KOPT-K1 (cell line): ENCODE measurements at regions not wholly inside any gene's neighbourhood (a gene's known extent, or its start where the extent isn't known, plus 50 kb on each side); places are given as distances from the start of the nearest gene placed in this dataset.
"Not testable (repeated sequence)": the region's sequence is repeated elsewhere in the genome, so short reads cannot be mapped to it uniquely, and the experiment has no call there.

Experiments used
- H3K27ac ChIP-seq: fragments of 200-600 bp; sonication (generic); 2 replicates; pipeline ENCODE4 v1.5.1; 2016; ENCODE audit warnings: antibody characterized with exemption, mild to moderate bottlenecking, low read depth, low read length; ENCODE audit not compliant: poor library complexity, severe bottlenecking
- H3K36me3 ChIP-seq: fragments of 200-600 bp; sonication (generic); 2 replicates; pipeline ENCODE4 v1.5.1; 2017; ENCODE audit warnings: antibody characterized with exemption, mild to moderate bottlenecking, low read length, moderate library complexity; ENCODE audit not compliant: insufficient read depth
- H3K9me3 ChIP-seq: fragments of 200-600 bp; sonication (generic); 2 replicates; pipeline ENCODE4 v1.5.1; 2017; ENCODE audit warnings: antibody characterized with exemption, low read length, mild to moderate bottlenecking; ENCODE audit not compliant: insufficient read depth, poor library complexity, severe bottlenecking

DNA sequence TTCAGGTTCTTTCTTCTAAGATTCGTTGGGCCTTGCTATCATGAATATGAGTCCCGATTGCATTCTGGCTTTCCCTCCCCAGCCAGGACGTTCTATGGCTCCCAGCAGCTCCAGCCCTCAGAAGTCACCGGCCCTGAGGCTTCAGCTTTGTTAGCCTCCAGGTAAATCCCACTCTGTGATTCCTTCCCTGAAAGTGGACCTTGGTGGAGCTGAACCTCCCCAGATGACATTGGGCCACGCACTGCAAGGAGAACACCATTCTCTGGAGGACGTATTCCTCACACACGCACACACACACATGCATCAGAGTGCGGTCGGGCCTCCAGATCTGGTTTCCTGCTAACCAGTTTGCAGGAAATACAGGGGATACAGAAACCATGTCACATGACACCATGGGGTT, 487.3 kb upstream of the CDH4 start:
- H3K36me3 ChIP-seq, result no peaks in the 10 kb centered on the region
- H3K27ac ChIP-seq, result no peak overlapping the region
- no peaks in the 10 kb centered on the region for H3K9me3 ChIP-seq

DNA sequence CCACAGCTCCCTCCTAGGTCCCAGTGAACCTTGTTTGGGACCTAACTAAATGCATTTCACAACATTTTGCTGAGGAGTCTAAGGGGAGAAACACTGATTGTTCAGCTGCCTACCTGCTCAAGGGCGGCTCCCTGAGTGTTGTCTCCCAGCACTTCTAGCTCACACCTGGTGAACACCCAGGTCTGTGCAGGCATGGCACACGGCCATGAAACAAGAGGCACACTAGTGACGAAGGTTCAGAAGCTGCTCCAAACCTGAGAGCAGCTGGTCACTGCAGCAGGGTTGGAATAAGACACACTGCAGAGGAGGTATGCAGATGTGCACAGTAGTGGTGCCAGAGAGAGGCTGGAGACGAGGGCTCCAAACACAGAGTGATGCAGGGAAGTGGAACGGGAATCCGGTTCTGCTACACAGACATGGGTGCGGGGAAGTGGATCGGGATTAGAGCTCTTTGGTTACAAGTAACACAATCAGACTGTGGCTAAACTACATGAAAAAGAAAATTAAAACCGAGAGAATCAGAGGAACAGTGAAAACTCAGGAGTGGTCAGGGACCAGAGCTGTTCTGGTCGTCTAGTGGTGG, 486.1 kb upstream of the CDH4 start:
- Histone ChIP-seq H3K27ac (no peak overlapping the region), H3K36me3 (no peaks in the 10 kb centered on the region), H3K9me3 (no peaks in the 10 kb centered on the region)

DNA sequence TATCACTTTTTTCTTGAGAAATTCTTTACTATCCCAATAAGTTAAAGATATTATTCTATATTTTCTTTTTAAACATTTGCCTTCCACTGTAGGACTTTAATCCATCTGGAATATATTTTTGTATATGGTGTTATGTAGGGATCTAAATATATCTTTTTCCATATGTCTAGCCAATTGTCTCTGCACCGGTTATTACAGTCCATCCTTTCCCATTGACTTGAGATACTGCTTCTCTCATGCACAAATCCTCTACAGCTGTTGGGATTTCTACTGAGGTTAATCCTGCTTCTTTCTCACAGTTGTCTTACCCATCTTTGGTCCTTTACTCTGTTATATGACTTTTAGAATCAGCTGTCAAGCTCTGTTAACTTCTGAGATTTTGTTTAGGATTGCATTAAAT, 483.8 kb upstream of the CDH4 start:
- no peaks in the 10 kb centered on the region for H3K36me3 ChIP-seq
- H3K9me3 ChIP-seq, result no peaks in the 10 kb centered on the region
- no peak overlapping the region for H3K27ac ChIP-seq

DNA sequence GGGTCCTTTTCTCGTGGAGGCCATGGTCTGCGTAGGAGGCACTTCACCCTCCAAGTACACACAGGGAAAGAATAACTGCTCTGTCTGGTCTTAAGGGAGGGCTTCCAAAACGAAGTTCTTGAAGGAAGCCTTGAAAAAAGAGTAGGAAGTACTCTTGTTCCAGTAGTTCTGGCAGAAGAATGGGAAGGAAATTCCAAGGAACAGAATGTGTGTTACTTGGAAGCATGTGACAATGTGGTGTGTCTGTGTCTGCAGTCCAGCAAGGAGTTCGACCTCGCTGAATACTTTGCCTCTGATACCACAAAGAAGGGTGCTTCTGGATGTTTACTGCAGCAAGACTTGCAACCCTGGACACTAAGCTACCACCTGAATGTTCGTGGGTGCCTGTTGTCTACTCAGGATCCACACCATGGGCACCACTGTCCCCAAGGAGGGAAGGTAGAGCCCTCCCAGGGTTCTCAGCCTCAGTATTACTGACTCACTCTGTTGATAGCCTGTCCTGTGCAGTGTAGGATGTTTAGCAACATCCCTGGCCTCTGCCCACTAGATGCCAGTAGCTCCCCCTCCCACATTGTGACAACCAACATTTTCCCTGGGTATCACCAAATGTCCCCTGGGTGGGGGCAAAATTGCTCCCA, 471.6 kb upstream of the CDH4 start:
- Histone ChIP-seq H3K27ac (no peak overlapping the region), H3K36me3 (no peaks in the 10 kb centered on the region), H3K9me3 (no peaks in the 10 kb centered on the region)

DNA sequence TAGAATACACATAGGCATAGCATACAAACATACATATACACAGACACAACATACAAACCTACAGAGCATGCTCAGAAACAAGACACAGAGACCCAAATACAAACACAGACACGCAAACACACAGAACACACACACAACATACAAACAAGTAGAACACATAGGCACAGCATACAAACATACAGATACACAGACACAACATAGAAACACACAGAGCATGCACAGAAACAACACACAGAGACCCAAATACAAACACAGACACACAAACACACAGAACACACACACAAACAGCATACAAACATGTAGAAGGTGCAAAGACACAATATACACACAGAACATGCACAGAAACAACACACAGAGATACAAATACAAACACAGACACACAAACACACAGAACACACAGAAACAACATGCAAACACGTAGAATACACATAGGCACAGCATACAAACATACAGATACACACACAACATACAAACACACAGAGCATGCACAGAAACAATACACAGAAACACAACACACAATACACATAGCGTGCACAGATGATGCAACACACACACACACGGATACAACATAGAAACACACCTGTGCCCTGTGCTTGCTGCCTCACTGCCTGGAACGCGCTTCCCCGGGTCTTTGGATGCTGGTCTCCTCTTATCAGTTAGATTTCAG, 469.0 kb upstream of the CDH4 start:
- no peaks in the 10 kb centered on the region for H3K9me3 ChIP-seq
- H3K36me3 ChIP-seq, result no peaks in the 10 kb centered on the region
- H3K27ac ChIP-seq, result no peak overlapping the region

DNA sequence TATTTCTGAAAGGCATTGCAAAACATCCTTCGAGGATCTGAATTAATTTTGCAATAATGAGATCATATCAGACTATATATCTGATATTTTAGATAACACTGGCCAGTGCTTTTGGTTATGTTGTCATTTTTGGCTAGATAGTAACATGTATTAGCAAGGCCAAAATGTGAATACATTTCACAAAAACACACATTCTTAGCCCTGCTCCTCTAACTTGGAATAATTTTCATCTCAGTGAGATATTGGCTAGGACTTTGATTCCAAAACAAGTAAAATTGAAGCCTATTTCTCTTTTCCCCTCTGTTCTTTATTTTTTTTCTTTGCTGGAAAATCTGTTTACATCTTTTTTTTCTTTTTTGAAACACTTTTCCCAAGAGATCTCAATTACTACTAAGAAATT, 466.8 kb upstream of the CDH4 start:
- H3K27ac ChIP-seq, result no peak overlapping the region
- H3K36me3 ChIP-seq, result no peaks in the 10 kb centered on the region
- no peaks in the 10 kb centered on the region for H3K9me3 ChIP-seq

DNA sequence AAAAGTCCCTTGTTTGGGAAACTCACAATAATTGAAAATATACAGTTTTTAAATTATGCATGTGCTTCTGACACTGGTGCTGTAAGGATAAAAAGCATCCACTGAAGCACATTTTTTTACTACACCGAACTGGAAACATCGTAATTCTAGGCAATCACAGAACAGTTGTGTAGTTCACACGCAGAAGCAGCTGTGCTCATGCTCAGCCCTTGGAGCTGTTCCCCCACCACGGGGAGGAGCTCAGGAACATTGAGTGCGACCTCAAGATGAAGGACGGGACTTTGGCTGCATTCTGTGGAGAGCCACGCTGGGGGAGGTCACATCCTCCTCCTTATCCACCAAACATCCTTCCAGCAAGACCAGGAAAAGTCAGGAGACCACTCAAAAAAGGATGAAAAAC, 466.3 kb upstream of the CDH4 start:
- Histone ChIP-seq H3K27ac (no peak overlapping the region), H3K9me3 (no peaks in the 10 kb centered on the region), H3K36me3 (no peaks in the 10 kb centered on the region)

DNA sequence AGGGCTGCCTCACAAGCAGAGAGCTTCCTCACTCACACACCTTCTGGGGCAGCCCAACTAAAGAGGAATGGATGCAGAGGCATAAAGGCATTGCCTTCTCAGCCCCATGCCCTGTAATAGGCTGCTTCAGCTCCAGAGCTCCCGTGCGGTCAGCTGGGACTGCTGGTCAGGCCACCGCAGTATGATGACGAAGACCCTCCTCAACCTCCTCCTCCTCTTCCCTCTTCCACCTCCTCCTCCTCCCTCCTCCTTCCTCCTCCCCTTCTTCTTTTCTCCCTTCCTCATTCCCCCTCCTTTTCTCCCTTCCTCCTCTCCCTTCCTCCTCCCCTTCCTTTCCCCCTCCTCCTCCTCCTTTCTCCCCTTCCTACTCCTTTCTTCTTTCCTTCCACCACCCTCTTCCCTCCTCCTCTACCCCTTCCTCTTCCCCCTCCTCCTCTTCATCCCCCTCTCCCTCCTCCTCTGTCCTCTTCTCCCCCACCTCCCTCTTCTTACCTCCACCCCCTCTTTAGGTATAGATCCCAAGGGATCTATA, 465.3 kb upstream of the CDH4 start:
- Histone ChIP-seq H3K27ac (no peak overlapping the region), H3K9me3 (no peaks in the 10 kb centered on the region), H3K36me3 (no peaks in the 10 kb centered on the region)

DNA sequence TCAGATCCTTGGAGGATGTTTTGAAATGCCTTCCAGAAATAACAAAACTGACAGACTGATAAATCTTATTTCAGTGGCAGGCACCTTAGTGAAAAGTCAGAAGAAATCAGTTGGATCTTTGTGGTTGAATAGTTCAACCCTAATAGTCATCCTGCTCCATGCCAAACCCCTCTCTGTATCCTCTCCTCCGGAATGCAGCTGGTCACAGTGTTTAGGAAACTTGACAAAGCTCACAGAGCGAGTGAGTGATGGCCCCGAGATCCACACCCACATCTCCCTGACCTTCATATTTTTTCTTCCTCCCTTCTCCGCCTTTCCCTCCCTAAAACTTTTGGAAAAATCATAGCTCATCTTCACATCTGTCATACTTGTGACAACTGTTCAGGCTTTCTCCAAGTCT, 464.8 kb upstream of the CDH4 start:
- Histone ChIP-seq H3K27ac (no peak overlapping the region), H3K9me3 (no peaks in the 10 kb centered on the region), H3K36me3 (no peaks in the 10 kb centered on the region)

DNA sequence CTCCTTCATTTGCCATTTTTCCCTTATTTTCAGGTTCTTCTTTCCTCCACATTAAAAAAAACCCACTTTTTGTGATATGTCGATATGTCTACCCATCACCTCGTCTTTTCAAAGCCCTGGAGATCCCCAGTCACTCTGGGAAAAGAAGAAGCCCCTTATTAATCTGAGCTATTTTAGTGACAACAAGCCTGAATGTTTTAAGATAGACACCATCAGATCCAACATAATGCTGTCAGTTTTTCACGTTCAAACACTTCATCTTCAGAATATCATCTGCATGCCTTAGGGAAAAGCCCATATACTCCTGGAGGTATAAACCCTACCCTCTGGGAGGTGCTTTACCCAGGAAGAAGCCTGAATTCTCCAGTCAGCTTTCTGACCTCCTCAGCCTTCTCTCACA, 464.0 kb upstream of the CDH4 start:
- Histone ChIP-seq H3K36me3 (no peaks in the 10 kb centered on the region), H3K27ac (no peak overlapping the region), H3K9me3 (no peaks in the 10 kb centered on the region)

DNA sequence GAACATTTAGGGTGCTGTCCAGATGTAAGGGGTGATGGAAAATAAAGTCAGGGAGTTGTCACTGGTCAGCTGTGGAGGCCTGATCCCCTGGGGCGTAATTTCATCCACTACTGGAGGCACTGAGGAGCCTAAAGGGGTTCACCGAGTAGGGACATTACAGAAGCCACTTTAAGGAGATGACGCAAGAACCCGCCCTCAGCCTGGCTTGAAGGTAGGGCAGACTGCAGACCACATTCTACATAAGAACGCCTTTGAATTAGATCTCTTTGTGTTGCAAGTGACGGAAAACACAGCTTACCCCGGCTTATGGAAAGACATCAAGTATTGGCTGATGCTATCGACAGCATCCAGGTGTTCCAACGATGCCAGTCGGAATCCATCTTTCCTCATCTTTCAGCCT, 462.7 kb upstream of the CDH4 start:
- Histone ChIP-seq H3K27ac (no peak overlapping the region), H3K9me3 (no peaks in the 10 kb centered on the region), H3K36me3 (no peaks in the 10 kb centered on the region)

DNA sequence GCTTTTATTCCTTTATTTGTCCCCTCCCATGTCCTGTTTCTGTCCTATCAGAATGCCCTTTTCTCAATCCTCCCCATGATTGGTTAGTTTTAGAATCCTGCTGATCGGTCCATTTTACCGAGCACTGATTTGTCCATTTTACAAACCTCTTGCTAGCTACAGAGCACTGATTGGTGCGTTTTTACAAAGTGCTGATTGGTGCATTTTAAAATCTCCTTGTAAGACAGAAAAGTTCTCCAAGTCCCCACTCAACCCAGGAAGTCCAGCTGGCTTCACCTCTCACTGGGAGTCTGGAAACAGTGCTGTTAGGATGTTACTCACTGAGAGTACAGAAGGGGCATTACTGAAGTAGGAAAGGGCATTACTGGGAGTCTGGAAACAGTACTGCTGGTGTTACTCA, 461.7 kb upstream of the CDH4 start:
- not testable (repeated sequence) for H3K27ac ChIP-seq, H3K36me3 ChIP-seq, H3K9me3 ChIP-seq

DNA sequence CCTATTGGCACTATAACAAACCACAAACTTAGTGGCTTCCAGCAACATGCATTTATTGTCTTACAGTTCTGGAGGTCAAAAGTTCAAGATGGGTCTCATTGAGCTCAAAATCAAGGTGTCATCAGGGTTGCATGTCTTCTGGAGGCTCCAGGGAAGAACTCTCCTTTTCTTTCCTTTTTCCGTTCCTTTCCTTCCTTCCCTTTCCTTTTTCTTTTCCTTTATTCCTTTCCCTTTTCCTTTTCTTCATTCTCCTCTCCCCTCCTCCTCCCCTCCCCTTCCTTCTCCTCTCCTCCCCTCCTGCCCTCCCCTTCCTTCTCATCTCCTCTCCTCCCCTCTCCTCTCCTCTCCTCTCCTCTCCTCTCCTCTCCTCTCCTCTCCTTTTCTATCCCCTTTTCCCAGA, 460.2 kb upstream of the CDH4 start:
- H3K27ac ChIP-seq, result no peak overlapping the region
- no peaks in the 10 kb centered on the region for H3K9me3 ChIP-seq
- H3K36me3 ChIP-seq, result no peaks in the 10 kb centered on the region

DNA sequence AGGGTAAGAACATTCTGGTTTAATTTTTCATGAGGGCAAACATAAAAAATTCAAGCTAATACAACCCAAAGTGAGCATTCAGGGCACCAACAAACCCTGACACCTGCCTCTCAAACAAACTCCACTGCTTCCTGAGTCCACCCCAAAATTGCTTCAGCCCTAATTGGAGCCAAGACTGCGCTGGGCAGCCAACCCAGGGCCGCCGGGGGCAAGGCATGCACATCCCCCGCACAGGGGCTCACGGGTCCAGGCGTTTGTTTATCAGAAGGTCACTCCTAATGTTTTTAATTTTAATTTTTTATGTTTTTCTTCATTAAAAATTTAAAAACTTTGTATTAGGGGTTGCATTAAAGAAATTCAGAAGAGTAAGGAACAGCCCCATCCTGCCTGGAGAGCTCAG, 459.1 kb upstream of the CDH4 start:
- no peaks in the 10 kb centered on the region for H3K36me3 ChIP-seq

DNA sequence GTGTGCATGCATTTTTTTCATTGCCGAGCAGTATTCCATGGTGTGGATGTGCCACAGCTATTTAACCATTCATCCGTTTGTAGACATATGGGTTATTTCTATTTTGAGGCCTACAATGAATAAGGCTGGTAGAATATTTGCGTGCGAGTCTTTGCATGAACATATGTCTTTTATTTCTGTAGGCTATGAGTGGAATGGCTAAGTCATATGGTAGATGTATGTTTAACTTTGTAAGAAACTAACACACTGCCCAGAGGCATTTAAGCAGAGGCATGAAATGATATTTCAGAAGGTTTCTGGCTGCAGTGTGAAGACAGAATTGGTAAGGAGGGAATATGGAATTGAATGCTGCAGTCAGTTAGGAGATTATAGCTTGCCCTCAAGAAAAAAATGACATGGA, 457.4 kb upstream of the CDH4 start:
- no peak overlapping the region for H3K27ac ChIP-seq
- no peaks in the 10 kb centered on the region for H3K36me3 ChIP-seq
- no peaks in the 10 kb centered on the region for H3K9me3 ChIP-seq

More for the DNA sequence above, 459.1 kb upstream of the CDH4 start:
- no peaks in the 10 kb centered on the region for H3K9me3 ChIP-seq
- H3K27ac ChIP-seq, result no peak overlapping the region

DNA sequence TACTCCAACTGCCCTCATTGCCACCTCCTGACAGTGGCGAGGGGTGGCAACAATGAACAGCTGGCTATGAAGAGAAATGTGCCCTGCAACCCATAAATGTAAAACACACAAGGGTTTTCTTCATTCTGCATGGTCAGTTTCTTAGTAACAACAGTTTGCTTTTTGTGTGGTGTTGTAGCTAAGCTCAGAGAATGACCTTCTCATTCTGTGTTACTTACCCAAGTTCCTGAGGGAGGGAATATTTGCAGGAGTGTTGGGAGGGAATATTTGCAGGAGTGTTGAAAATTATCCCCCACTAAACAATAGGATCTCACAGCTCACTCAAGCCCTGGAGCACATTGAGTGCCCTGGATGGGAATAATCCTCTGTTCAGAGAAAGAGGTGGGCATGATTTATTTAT, 456.4 kb upstream of the CDH4 start:
- no peaks in the 10 kb centered on the region for H3K9me3 ChIP-seq
- H3K27ac ChIP-seq, result no peak overlapping the region
- no peaks in the 10 kb centered on the region for H3K36me3 ChIP-seq
